ENCODE measurements at regions not wholly inside any gene's neighbourhood (a gene's known extent, or its start where the extent isn't known, plus 50 kb on each side); places are given as distances from the start of the nearest gene placed in this dataset.

- Histone ChIP-seq H3K9me3 (ENCODE audit: control insufficient read depth, low read length) (no peaks in the 10 kb centered on the region), H3K4me1 (ENCODE audit: control insufficient read depth, insufficient read depth, low read length) (peaks cover 6% of the 10 kb centered on the region), H3K36me3 (ENCODE audit: control insufficient read depth, insufficient read depth, low read length) (no peaks in the 10 kb centered on the region), H3K4me3 (ENCODE audit: low read length) (no peak overlapping the region), H3K9ac (ENCODE audit: extremely low read depth, low read length, poor library complexity, severe bottlenecking) (no peak overlapping the region), H3K27ac (ENCODE audit: low read depth, low read length) (no peak overlapping the region), H3K27me3 (ENCODE audit: control insufficient read depth, insufficient read depth, low read length, poor library complexity, severe bottlenecking) (no peaks in the 10 kb centered on the region)
- no peak for DNase-seq
- Mint-ChIP-seq H3K4me1 (peaks cover 35% of the 10 kb centered on the region), H3K9me3 (no peaks in the 10 kb centered on the region), H3K36me3 (ENCODE audit: low read depth) (no peaks in the 10 kb centered on the region), H3K27me3 (ENCODE audit: insufficient read depth) (no peaks in the 10 kb centered on the region), H3K4me3 (no peak overlapping the region), H3K27ac (no peak overlapping the region)
- WGBS, 2 experiments (ENCODE audit: insufficient coverage in 1 of 2, insufficient read length in 1 of 2): 90 to 100% methylated on average over 1 to 3 of the region's 3 CpGs
- TF ChIP-seq CTCF (conservative IDR thresholded peaks at IDR 0.05): no peak
Measured at GRCh38 chr3:18225709-18226108, 199.4 kb downstream of the SATB1 start.

DNA sequence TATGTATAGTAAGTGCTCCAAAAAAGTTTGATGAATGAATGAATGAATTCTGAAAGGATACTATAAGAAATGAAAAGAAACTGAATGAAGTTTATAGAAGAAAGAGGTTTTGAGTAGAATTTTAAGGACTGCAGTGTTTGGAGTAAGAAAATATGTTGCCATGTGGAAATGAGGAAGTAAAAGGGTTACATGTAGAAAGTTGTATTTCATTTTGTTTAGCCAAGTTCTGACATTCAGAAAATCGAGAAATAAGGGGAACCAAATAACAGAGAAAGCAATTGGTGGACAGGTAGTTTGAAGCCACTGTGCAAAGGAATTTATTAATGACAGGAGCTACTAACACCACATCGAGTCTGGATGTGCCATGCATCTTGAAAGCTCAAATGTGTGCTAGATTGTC is 200.7 kb downstream of the SATB1 start:
- no peak overlapping the region for H3K4me3 ChIP-seq (ENCODE audit: low read length)
- TF ChIP-seq CTCF (conservative IDR thresholded peaks at IDR 0.05): no peak
- H3K9ac ChIP-seq (ENCODE audit: extremely low read depth, low read length, poor library complexity, severe bottlenecking): no peak overlapping the region
- peaks cover 6% of the 10 kb centered on the region for H3K4me1 ChIP-seq (ENCODE audit: control insufficient read depth, insufficient read depth, low read length)
- no peaks in the 10 kb centered on the region for H3K27me3 ChIP-seq (ENCODE audit: control insufficient read depth, insufficient read depth, low read length, poor library complexity, severe bottlenecking)
- Mint-ChIP-seq H3K4me3 (no peak overlapping the region), H3K36me3 (ENCODE audit: low read depth) (no peaks in the 10 kb centered on the region), H3K9me3 (no peaks in the 10 kb centered on the region), H3K4me1 (peaks cover 37% of the 10 kb centered on the region), H3K27ac (no peak overlapping the region), H3K27me3 (ENCODE audit: insufficient read depth) (no peaks in the 10 kb centered on the region)
- no peaks in the 10 kb centered on the region for H3K9me3 ChIP-seq (ENCODE audit: control insufficient read depth, low read length)
- no peak for DNase-seq
- H3K27ac ChIP-seq (ENCODE audit: low read depth, low read length): no peak overlapping the region
- no peaks in the 10 kb centered on the region for H3K36me3 ChIP-seq (ENCODE audit: control insufficient read depth, insufficient read depth, low read length)
- 88 to 91% methylated on average over 2 of the region's 2 CpGs for WGBS, 2 experiments (ENCODE audit: insufficient coverage in 1 of 2, insufficient read length in 1 of 2)

- Histone ChIP-seq H3K36me3 (ENCODE audit: control insufficient read depth, insufficient read depth, low read length) (no peaks in the 10 kb centered on the region), H3K4me1 (ENCODE audit: control insufficient read depth, insufficient read depth, low read length) (peaks cover 6% of the 10 kb centered on the region), H3K4me3 (ENCODE audit: low read length) (no peak overlapping the region), H3K9me3 (ENCODE audit: control insufficient read depth, low read length) (no peaks in the 10 kb centered on the region), H3K9ac (ENCODE audit: extremely low read depth, low read length, poor library complexity, severe bottlenecking) (no peak overlapping the region), H3K27ac (ENCODE audit: low read depth, low read length) (no peak overlapping the region), H3K27me3 (ENCODE audit: control insufficient read depth, insufficient read depth, low read length, poor library complexity, severe bottlenecking) (no peaks in the 10 kb centered on the region)
- DNase-seq: no peak
- Mint-ChIP-seq H3K36me3 (ENCODE audit: low read depth) (peaks cover 1% of the 10 kb centered on the region), H3K27ac (no peak overlapping the region), H3K4me3 (no peak overlapping the region), H3K4me1 (peaks cover 35% of the 10 kb centered on the region), H3K27me3 (ENCODE audit: insufficient read depth) (no peaks in the 10 kb centered on the region), H3K9me3 (no peaks in the 10 kb centered on the region)
- 94 to 100% methylated on average over 4 to 6 of the region's 6 CpGs for WGBS, 2 experiments (ENCODE audit: insufficient coverage in 1 of 2, insufficient read length in 1 of 2)
- TF ChIP-seq CTCF (conservative IDR thresholded peaks at IDR 0.05): no peak
Measured at GRCh38 chr3:18223974-18224373, 201.2 kb downstream of the SATB1 start.

Measured in endodermal cell (in vitro differentiated cells).